ENCODE measurements at regions not wholly inside any gene's neighbourhood (a gene's known extent, or its start where the extent isn't known, plus 50 kb on each side); places are given as distances from the start of the nearest gene placed in this dataset.

GRCh38 chr11:122232985-122233384 is 117.0 kb upstream of the BLID start:
- no peaks in the 10 kb centered on the region for H3K9me3 Mint-ChIP-seq
- intact Hi-C loops (cut with micrococcal nuclease), result no loop called here
- ATAC-seq (ENCODE audit: low read depth), result no peak
- H3K4me1 Mint-ChIP-seq, result no peaks in the 10 kb centered on the region
- ChIA-PET CTCF (no interaction called here), POLR2A (no interaction called here)
- no peak for DNase-seq
- no peak overlapping the region for H3K27ac Mint-ChIP-seq
- no peak for TF ChIP-seq CTCF (IDR thresholded peaks at IDR 0.05)
- no peak overlapping the region for H3K4me3 Mint-ChIP-seq
- H3K27me3 Mint-ChIP-seq, result peaks cover 3% of the 10 kb centered on the region
- no peaks in the 10 kb centered on the region for H3K36me3 Mint-ChIP-seq (ENCODE audit: low read depth)

DNA sequence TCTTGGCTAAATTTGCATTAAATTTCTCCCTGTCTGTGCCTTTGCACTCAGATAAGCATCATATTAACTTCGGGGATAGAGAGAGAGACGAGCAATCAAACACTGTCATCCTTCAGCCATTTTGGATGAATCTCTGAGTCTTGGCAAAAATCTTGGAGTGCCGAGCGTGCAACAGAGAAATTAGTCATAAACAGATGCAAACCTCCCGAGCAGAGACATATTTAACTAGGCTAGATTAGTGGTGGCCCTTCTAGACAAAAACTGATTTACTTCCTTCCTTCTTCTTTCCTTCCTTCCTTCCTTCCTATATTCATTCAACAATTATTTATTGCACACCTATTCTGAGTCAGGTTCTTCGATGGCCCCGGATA is 114.4 kb upstream of the BLID start:
- POLR2A ChIA-PET, result no interaction called here
- DNase-seq, result no peak
- no peak overlapping the region for H3K27ac Mint-ChIP-seq

GRCh38 chr11:122229481-122230384 is 113.7 kb upstream of the BLID start:
- Mint-ChIP-seq H3K4me3 (no peak overlapping the region), H3K27ac (no peak overlapping the region), H3K9me3 (no peaks in the 10 kb centered on the region), H3K27me3 (peaks cover 3% of the 10 kb centered on the region), H3K36me3 (ENCODE audit: low read depth) (no peaks in the 10 kb centered on the region), H3K4me1 (no peaks in the 10 kb centered on the region)
- no peak for TF ChIP-seq CTCF (IDR thresholded peaks at IDR 0.05)
- intact Hi-C loops (cut with micrococcal nuclease), result no loop called here
- CTCF ChIA-PET, result no interaction called here
- POLR2A ChIA-PET, result no interaction called here
- DNase-seq (no peak), ATAC-seq (ENCODE audit: low read depth) (no peak)

More for the DNA sequence above, 114.4 kb upstream of the BLID start:
- no peaks in the 10 kb centered on the region for H3K36me3 Mint-ChIP-seq (ENCODE audit: low read depth)
- no peaks in the 10 kb centered on the region for H3K9me3 Mint-ChIP-seq
- CTCF ChIA-PET, result no interaction called here
- intact Hi-C loops (cut with micrococcal nuclease), result no loop called here
- H3K4me1 Mint-ChIP-seq, result no peaks in the 10 kb centered on the region
- no peak for ATAC-seq (ENCODE audit: low read depth)
- H3K27me3 Mint-ChIP-seq, result peaks cover 3% of the 10 kb centered on the region
- no peak overlapping the region for H3K4me3 Mint-ChIP-seq
- TF ChIP-seq CTCF (IDR thresholded peaks at IDR 0.05), result no peak

GRCh38 chr11:122229078-122229477 is 113.1 kb upstream of the BLID start:
- no peaks in the 10 kb centered on the region for H3K9me3 Mint-ChIP-seq
- ChIA-PET CTCF (no interaction called here), POLR2A (no interaction called here)
- peaks cover 3% of the 10 kb centered on the region for H3K27me3 Mint-ChIP-seq
- no peaks in the 10 kb centered on the region for H3K36me3 Mint-ChIP-seq (ENCODE audit: low read depth)
- TF ChIP-seq CTCF (IDR thresholded peaks at IDR 0.05), result no peak
- intact Hi-C loops (cut with micrococcal nuclease), result no loop called here
- H3K27ac Mint-ChIP-seq, result no peak overlapping the region
- ATAC-seq (ENCODE audit: low read depth), result no peak
- no peak for DNase-seq
- no peaks in the 10 kb centered on the region for H3K4me1 Mint-ChIP-seq
- no peak overlapping the region for H3K4me3 Mint-ChIP-seq

- TF ChIP-seq CTCF (IDR thresholded peaks at IDR 0.05), result no peak
- CTCF ChIA-PET, result interaction anchor here (0.7 kb wide), 1 partner anchor 1115 kb away, joined by 3 read pairs; no protein-coding TSS in a partner anchor
- no peak for DNase-seq
- no peak overlapping the region for H3K4me3 Mint-ChIP-seq
- peaks cover 3% of the 10 kb centered on the region for H3K27me3 Mint-ChIP-seq
- no peaks in the 10 kb centered on the region for H3K4me1 Mint-ChIP-seq
- no peak for ATAC-seq (ENCODE audit: low read depth)
- H3K27ac Mint-ChIP-seq, result no peak overlapping the region
- no peaks in the 10 kb centered on the region for H3K9me3 Mint-ChIP-seq
- intact Hi-C loops (cut with micrococcal nuclease), result no loop called here
- no peaks in the 10 kb centered on the region for H3K36me3 Mint-ChIP-seq (ENCODE audit: low read depth)
- POLR2A ChIA-PET, result no interaction called here
Observed at GRCh38 chr11:122226810-122227379, 110.9 kb upstream of the BLID start.

Data from activated B cell treated with CpG ODN at 0.5 μM for 24 hours (primary cell).